Astrocyte (in vitro differentiated cells and primary cell): ENCODE measurements at regions not wholly inside any gene's neighbourhood (a gene's known extent, or its start where the extent isn't known, plus 50 kb on each side); places are given as distances from the start of the nearest gene placed in this dataset.

ENCODE experiments used
- DNase-seq: peaks from one replicate; pipeline ENCODE4 v3.0.0-alpha.2; 2010; ENCODE audit warnings: low read depth
- FAIRE-seq: peaks from 2 replicates; lab custom pipeline; 2011; peaks lifted over from hg19 to GRCh38; lab: Jason Lieb, UNC
- H2AFZ ChIP-seq: 2 replicates; pipeline ENCODE4 v1.6.0; 2012; ENCODE audit warnings: low read depth, low read length, inconsistent platforms
- H3K27ac ChIP-seq: 2 replicates; pipeline ENCODE4 v1.5.1; 2011; ENCODE audit warnings: low read depth, low read length, inconsistent platforms
- H3K27me3 ChIP-seq: 2 replicates; pipeline ENCODE4 v1.6.0; 2011; ENCODE audit warnings: low read length, inconsistent platforms; ENCODE audit not compliant: insufficient read depth
- H3K36me3 ChIP-seq: 2 replicates; pipeline ENCODE4 v1.5.1; 2011; ENCODE audit warnings: low read length, inconsistent platforms; ENCODE audit not compliant: insufficient read depth
- H3K4me1 ChIP-seq: 2 replicates; pipeline ENCODE4 v1.5.1; 2011; ENCODE audit warnings: low read length, inconsistent platforms; ENCODE audit not compliant: insufficient read depth
- H3K4me2 ChIP-seq: 2 replicates; pipeline ENCODE4 v1.6.0; 2012; ENCODE audit warnings: low read length, inconsistent platforms
- H3K4me3 ChIP-seq: 2 replicates; pipeline ENCODE4 v1.5.1; 2011; ENCODE audit warnings: low read depth, mild to moderate bottlenecking, low read length, inconsistent platforms; ENCODE audit not compliant: insufficient read depth
- H3K79me2 ChIP-seq: 2 replicates; pipeline ENCODE4 v1.6.0; 2012; ENCODE audit warnings: mild to moderate bottlenecking, low read length, inconsistent platforms; ENCODE audit not compliant: insufficient read depth
- H3K9ac ChIP-seq: 2 replicates; pipeline ENCODE4 v1.6.0; 2012; ENCODE audit warnings: mild to moderate bottlenecking, low read length, inconsistent platforms
- H3K9me3 ChIP-seq: 2 replicates; pipeline ENCODE4 v1.5.1; 2012; ENCODE audit warnings: low read depth, mild to moderate bottlenecking, low read length, inconsistent platforms; ENCODE audit not compliant: insufficient read depth
- H4K20me1 ChIP-seq: 2 replicates; pipeline ENCODE4 v1.6.0; 2012; ENCODE audit warnings: low read length, inconsistent platforms; ENCODE audit not compliant: insufficient read depth
- H3K27ac Mint-ChIP-seq: one replicate; pipeline ENCODE4 v1.8.0; 2021; ENCODE audit warnings: mild to moderate bottlenecking, mixed read lengths; ENCODE audit not compliant: unreplicated experiment
- H3K27me3 Mint-ChIP-seq: one replicate; pipeline ENCODE4 v1.8.0; 2021; ENCODE audit warnings: low read depth, mixed read lengths; ENCODE audit not compliant: unreplicated experiment
- H3K36me3 Mint-ChIP-seq: one replicate; pipeline ENCODE4 v1.8.0; 2021; ENCODE audit warnings: low read depth, mixed read lengths; ENCODE audit not compliant: unreplicated experiment
- H3K4me1 Mint-ChIP-seq: one replicate; pipeline ENCODE4 v1.8.0; 2021; ENCODE audit warnings: low read depth, mixed read lengths; ENCODE audit not compliant: unreplicated experiment
- H3K4me3 Mint-ChIP-seq: one replicate; pipeline ENCODE4 v1.8.0; 2021; ENCODE audit warnings: mild to moderate bottlenecking, moderate library complexity, mixed read lengths; ENCODE audit not compliant: unreplicated experiment
- H3K9me3 Mint-ChIP-seq: one replicate; pipeline ENCODE4 v1.8.0; 2021; ENCODE audit warnings: mild to moderate bottlenecking, mixed read lengths; ENCODE audit not compliant: unreplicated experiment
- EZH2 ChIP-seq: IDR thresholded peaks from 2 replicates; pipeline ENCODE4 v1.6.1; 2012; ENCODE audit warnings: mild to moderate bottlenecking, low read length, inconsistent platforms; ENCODE audit not compliant: insufficient read depth
- TF ChIP-seq, protein P1 (sequence below): IDR thresholded peaks from 2 replicates; pipeline ENCODE4 v1.5.1; 2011; ENCODE audit warnings: low read depth, mild to moderate bottlenecking, inconsistent platforms, low read length, moderate library complexity; ENCODE audit not compliant: insufficient read depth

DNA sequence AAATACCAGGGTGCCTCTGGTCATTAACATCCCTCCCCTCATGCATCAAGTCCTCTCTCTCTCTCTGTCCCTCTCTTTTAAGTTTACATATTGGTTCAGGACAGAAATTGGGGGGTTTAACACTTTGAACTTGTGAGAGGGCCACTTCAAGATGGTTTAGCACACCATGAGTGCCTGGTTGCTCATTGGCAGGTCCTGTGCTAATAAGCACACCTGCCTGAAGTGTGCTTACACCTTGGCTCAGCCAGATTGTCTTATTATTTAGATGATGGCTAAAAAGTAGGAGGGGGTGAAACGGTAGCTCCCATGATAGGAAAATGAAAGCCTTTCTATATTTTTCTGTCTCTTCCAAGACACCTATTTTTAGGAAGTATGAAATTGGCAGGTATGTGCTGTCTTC is 205.8 kb downstream of the ARL6IP6 start:
- H3K4me3 ChIP-seq, result no peak overlapping the region
- H3K9me3 ChIP-seq, result no peaks in the 10 kb centered on the region
- peaks cover 2% of the 10 kb centered on the region for H3K4me1 Mint-ChIP-seq
- no peak overlapping the region for H3K9ac ChIP-seq
- no peak for FAIRE-seq
- no peaks in the 10 kb centered on the region for H3K9me3 Mint-ChIP-seq
- H3K27ac Mint-ChIP-seq, result no peak overlapping the region
- H3K27me3 ChIP-seq, result no peaks in the 10 kb centered on the region
- H3K27me3 Mint-ChIP-seq, result peaks cover 12% of the 10 kb centered on the region
- no peaks in the 10 kb centered on the region for H4K20me1 ChIP-seq
- H2AFZ ChIP-seq, result no peak overlapping the region
- H3K27ac ChIP-seq, result no peak overlapping the region
- no peaks in the 10 kb centered on the region for H3K4me1 ChIP-seq
- no peaks in the 10 kb centered on the region for H3K79me2 ChIP-seq
- DNase-seq, result no peak
- no peak overlapping the region for H3K4me3 Mint-ChIP-seq
- H3K4me2 ChIP-seq, result no peak overlapping the region
- no peaks in the 10 kb centered on the region for H3K36me3 Mint-ChIP-seq
- no peak for TF ChIP-seq EZH2
- TF ChIP-seq, protein P1, sequence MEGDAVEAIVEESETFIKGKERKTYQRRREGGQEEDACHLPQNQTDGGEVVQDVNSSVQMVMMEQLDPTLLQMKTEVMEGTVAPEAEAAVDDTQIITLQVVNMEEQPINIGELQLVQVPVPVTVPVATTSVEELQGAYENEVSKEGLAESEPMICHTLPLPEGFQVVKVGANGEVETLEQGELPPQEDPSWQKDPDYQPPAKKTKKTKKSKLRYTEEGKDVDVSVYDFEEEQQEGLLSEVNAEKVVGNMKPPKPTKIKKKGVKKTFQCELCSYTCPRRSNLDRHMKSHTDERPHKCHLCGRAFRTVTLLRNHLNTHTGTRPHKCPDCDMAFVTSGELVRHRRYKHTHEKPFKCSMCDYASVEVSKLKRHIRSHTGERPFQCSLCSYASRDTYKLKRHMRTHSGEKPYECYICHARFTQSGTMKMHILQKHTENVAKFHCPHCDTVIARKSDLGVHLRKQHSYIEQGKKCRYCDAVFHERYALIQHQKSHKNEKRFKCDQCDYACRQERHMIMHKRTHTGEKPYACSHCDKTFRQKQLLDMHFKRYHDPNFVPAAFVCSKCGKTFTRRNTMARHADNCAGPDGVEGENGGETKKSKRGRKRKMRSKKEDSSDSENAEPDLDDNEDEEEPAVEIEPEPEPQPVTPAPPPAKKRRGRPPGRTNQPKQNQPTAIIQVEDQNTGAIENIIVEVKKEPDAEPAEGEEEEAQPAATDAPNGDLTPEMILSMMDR, result no peak
- no peaks in the 10 kb centered on the region for H3K36me3 ChIP-seq

DNA sequence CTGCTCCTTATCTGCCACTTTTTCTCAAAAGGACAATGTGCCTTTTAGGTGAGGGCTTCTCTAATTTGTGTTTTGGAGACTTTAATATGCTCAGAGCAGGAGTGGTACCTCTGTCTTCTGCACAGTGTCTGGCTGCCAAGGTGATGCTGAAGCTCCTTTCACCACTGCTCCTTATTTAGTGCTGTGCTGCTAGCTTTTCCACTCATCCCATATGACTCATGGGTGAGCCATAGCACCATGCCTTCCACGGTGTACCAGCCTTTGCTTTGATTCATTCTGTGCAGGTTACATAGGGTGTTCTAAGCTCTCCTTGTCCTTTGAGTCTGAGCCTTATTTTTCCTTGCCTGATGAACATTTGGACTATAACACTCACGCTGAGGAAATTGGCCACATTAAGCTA is 202.4 kb downstream of the ARL6IP6 start:
- Histone ChIP-seq H3K27ac (no peak overlapping the region), H3K36me3 (no peaks in the 10 kb centered on the region), H3K4me1 (no peaks in the 10 kb centered on the region), H2AFZ (no peak overlapping the region), H3K4me3 (no peak overlapping the region), H3K4me2 (no peak overlapping the region), H4K20me1 (no peaks in the 10 kb centered on the region), H3K9me3 (no peaks in the 10 kb centered on the region), H3K27me3 (no peaks in the 10 kb centered on the region), H3K9ac (no peak overlapping the region), H3K79me2 (no peaks in the 10 kb centered on the region)
- TF ChIP-seq EZH2, result no peak
- TF ChIP-seq, protein P1, result no peak
- no peaks in the 10 kb centered on the region for H3K9me3 Mint-ChIP-seq
- no peak overlapping the region for H3K27ac Mint-ChIP-seq
- H3K36me3 Mint-ChIP-seq, result no peaks in the 10 kb centered on the region
- H3K27me3 Mint-ChIP-seq, result peaks cover 12% of the 10 kb centered on the region
- H3K4me1 Mint-ChIP-seq, result peaks cover 2% of the 10 kb centered on the region
- no peak for DNase-seq
- no peak overlapping the region for H3K4me3 Mint-ChIP-seq
- no peak for FAIRE-seq

DNA sequence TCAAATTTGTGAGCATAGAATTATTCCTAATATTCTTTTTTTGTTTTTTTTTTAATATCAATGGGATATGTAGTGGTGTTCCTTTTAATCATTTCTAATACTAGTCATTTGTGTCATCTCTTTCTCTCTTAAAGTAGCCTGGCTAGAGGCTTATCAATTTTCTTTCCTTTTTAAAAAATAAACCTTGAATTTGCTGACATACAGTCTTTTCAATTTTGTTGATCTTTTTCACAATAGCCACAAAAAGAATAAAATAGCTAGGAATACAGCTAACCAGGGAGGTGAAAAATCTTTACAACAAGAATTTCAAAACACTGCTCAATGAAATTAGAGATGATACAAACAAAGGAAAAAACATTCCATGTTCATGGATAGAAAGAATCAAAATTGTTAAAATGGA is 192.6 kb downstream of the ARL6IP6 start:
- Histone ChIP-seq H3K27ac (no peak overlapping the region), H2AFZ (no peak overlapping the region), H3K9ac (no peak overlapping the region), H3K27me3 (no peaks in the 10 kb centered on the region), H3K4me1 (no peaks in the 10 kb centered on the region), H3K36me3 (no peaks in the 10 kb centered on the region), H4K20me1 (no peaks in the 10 kb centered on the region), H3K9me3 (no peaks in the 10 kb centered on the region), H3K79me2 (no peaks in the 10 kb centered on the region), H3K4me3 (no peak overlapping the region), H3K4me2 (no peak overlapping the region)
- no peaks in the 10 kb centered on the region for H3K4me1 Mint-ChIP-seq
- H3K4me3 Mint-ChIP-seq, result no peak overlapping the region
- DNase-seq (no peak), FAIRE-seq (no peak)
- H3K27me3 Mint-ChIP-seq, result no peaks in the 10 kb centered on the region
- H3K9me3 Mint-ChIP-seq, result no peaks in the 10 kb centered on the region
- H3K27ac Mint-ChIP-seq, result no peak overlapping the region
- no peaks in the 10 kb centered on the region for H3K36me3 Mint-ChIP-seq
- TF ChIP-seq, protein P1, result no peak
- TF ChIP-seq EZH2, result no peak
